ENCODE measurements at regions not wholly inside any gene's neighbourhood (a gene's known extent, or its start where the extent isn't known, plus 50 kb on each side); places are given as distances from the start of the nearest gene placed in this dataset.
"Not testable (repeated sequence)": the region's sequence is repeated elsewhere in the genome, so short reads cannot be mapped to it uniquely, and the experiment has no call there.

GRCh38 chr21:5128261-5128660 is 5393.1 kb upstream of the TPTE start:
- not testable (repeated sequence) for TF ChIP-seq CTCF (conservative IDR thresholded peaks at IDR 0.05 in 1 of 2, IDR thresholded peaks at IDR 0.05 in 1 of 2; ENCODE audit: extremely low read depth in 1 of 2, insufficient read depth in 1 of 2, low read depth in 1 of 2, low read length in 2 of 2); EZH2 (IDR thresholded peaks at IDR 0.05; ENCODE audit: borderline replicate concordance, low read length)
